GM21786 (cell line): ENCODE measurements at regions not wholly inside any gene's neighbourhood (a gene's known extent, or its start where the extent isn't known, plus 50 kb on each side); places are given as distances from the start of the nearest gene placed in this dataset.
"Not testable (repeated sequence)": the region's sequence is repeated elsewhere in the genome, so short reads cannot be mapped to it uniquely, and the experiment has no call there.

Experiments
- ATAC-seq: cut with Tn5 transposase; IDR thresholded peaks from one replicate; pipeline ENCODE4 v1.9.1; 2021; ENCODE audit not compliant: unreplicated experiment

GRCh38 chrX:46367491-46367890, 177.7 kb downstream of the ZNF674 start:
- ATAC-seq = no peak

DNA sequence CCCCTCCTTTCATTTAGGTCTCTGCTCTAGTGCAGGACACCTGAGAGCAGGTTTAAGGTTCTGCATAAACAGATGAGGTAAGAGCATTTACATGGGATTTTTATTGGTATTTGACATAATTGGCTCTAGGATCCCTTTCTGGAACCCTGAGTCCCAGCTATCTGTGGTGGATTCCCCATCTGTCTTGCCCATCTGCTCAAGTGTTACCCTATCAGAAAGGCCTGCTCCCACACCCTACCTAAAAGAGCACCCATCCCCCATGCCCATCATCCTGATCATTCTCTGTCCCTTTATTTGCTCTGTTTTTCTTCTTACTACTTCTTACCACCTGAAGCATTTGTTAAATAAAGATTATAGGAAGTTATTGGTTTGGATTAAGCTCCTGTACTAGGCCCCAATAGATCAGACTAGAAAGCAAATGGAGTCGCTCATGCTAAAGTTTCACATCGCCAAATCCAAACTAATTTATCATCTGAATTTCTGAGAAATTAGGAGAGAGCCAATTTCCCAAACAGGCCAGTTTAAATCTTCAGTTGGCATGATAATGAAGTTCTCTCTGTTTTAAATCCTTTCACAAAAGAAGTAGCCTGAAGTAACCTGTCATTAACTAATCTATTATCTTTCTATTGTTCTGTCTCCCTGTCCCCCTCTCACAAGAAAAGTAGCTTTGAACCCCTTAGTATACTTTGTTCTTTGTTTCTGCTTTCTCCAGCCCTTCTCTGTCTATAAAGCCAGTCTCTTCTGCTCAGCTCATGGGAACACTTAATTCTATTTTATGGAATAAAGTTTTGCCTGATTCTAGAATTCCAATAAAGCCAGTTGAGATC, 178.6 kb downstream of the ZNF674 start:
- no peak for ATAC-seq

DNA sequence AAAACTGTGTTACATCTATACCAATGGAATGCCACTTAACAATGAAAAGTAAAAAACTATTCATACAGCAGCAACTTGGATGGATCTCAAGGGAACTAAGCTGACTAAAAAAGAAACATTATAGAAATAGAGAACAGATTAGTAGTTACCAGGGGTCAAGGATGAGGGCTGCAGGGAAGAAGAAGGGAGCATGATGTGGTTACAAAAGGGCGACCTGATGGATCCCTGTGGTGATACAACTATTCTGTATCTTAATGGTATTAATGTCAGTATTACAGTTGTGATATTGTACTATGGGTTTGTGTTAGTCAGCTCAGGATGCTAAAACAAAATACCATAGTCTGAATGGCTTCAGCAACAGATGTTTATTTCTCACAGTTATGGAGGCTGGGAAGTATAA, 190.7 kb downstream of the ZNF674 start:
- ATAC-seq = no peak

- no peak for ATAC-seq
These were observed 203.4 kb downstream of the ZNF674 start for GRCh38 chrX:46341767-46342322.

GRCh38 chrX:46340696-46341095, 204.5 kb downstream of the ZNF674 start:
- no peak for ATAC-seq

DNA sequence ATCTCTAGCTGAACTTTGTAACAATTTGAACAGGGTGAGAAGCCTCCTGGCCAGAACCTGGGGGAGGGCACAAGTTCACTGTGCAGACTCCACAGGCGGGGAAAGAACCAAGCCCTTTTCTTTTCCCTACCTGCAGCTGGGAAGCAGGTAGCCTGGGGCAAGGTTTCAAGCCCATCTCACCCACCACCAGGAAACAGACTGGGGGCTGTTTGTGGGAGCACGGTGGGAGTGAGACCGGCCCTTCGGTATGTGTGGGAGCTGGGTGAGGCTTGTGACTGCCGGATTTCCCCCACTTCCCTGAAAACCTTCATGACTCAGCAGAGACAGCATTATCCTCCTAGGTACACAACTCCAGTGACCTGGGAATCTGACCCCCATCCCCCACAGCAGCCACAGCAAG, 211.7 kb downstream of the ZNF674 start:
- ATAC-seq = no peak

- no peak for ATAC-seq
These were observed 214.2 kb downstream of the ZNF674 start for GRCh38 chrX:46330981-46331380.

GRCh38 chrX:46330513-46330912, 214.7 kb downstream of the ZNF674 start:
- ATAC-seq = no peak

DNA sequence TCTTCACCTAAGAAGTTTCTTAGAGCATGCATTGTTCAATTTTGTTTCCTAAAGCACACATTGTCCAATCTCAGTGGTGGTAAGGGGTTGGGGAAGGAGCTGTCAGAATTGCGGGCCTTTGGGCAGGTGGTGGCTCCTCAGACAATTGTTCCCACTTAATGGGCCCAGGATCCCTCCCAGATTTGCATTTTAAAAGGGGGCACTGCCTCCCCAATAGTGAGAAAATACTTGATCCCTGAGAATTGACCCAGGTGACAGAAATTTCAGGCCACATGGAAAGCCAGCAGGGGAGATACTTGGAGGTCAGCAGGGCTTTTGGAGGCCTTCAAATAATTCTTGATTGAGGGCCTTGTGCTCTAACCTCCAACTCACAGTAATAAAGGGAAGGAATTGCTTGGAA, 217.1 kb downstream of the ZNF674 start:
- ATAC-seq = no peak

DNA sequence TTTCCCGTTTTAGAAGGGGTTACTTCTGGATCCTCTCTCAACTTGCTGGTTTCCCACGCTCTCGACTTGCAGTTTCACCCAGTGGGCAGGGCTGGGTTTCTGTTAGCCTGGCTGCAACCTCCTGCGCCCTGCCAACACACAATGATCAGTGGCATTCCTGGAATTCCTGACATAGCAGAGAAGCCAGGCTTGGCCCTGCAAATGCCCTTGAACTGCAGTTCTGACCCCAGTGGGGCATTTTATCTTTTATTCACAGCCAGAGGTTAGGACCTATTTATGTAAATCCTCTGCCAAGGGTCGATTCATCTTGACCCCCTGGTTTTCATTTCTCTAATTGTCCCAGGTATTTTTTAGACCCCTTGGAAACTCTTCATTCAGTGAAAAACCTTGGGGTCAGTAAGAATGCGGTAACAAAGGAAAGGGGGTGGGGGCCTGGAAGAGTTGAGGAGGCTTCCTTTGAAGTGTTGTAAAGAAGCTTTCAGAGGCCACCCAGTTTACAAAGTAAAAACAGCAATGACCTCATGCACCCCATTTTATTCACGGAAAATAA, 217.6 kb downstream of the ZNF674 start:
- ATAC-seq = no peak

DNA sequence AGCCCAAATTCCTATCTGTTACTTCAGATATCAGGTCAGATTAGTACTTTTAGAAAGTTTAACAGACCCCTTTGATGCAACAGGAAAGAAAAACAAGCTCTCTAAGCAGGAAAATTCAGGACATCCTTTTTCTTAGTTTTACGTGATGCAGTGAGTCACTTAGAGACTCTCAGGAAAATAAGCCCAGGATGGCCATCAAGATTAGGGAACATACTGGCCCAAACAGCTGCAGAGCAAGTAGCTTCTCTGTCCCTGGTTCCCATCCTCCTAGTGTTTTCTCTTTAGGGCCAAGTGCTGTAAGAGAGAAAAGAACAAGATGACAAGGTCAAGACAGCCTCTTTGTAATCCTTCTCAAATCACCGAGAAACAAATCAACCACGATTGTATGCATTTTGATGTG, 219.1 kb downstream of the ZNF674 start:
- no peak for ATAC-seq

DNA sequence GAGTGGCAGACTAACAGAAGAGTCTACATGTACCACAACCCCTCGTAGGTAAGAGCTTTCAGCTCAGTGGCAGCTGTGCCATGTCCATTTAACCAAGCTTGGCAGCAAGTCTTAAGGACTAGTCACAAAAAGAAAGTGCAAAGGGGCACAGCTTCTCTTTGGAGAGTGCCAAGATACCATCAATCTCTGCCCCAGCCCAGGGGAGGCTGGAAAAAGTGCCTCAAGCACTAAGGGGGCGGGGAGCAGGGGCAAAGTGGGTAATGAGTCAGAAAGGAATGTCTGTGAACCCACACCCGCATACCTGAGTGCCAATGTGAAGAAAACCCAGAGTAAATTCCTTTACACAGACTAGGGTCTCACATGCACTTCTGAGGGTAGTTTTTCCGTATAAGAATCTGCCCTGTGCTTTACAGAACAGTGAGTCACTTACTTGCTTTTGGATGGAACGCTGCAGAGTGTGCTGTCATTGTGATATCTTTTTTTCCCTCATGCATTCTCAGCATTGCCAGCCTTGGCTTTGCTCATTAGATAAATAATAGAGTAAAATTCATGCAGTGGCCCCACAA, 219.8 kb downstream of the ZNF674 start:
- no peak for ATAC-seq

DNA sequence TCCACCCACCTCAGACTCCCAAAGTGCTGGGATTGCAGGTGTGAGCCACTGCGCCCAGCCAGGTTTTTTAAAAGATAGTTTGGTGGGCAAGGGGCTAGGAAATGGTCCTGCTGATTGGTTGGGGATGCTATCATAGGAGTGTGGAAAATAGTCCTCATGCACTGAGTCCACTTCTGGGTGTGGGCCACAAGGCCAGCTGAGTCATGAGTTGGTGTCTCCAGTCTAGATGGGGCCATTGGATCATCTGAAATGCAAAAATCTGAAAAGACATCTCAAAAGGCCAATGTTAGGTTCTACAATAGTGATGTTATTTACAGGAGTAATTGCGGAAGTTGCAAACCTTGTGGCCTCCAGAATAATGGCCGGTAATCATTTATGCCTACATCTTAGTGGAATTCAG, 221.1 kb downstream of the ZNF674 start:
- no peak for ATAC-seq

DNA sequence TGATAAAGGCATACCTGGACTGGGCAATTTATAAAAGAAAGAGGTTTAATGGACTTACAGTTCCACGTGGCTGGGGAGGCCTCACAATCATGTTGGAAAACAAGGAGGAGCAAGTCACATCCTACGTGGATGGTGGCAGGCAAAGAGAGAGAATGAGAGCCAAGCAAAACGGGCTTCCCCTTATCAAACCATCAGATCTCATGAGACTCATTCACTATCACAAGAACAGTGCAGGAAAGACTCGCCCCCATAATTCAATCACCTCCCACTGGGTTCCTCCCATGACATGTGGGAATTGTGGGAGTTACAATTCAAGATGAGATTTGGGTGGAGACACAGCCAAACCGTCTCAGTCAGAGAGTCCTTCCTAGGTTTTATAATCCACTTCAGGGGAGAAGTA, 222.3 kb downstream of the ZNF674 start:
- ATAC-seq = not testable (repeated sequence)

DNA sequence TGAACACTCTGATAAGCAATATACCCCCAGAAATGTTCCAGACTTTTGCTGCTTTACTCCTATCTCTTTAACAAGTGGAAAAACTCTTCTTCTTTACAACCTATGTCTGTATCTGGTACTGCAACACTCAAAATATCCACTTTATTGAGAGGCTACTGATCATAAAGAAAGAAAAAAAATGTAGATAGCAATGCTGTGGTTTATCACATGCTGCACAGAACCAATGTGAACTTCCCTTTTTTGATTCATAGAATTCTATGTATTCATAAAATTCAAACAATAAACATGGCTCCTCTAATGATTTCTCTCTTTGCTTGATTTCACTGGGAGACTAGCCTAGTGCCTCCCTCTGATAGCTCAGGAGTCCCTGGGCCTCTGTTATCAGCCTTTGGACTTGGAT, 223.5 kb downstream of the ZNF674 start:
- ATAC-seq = no peak

GRCh38 chrX:46319750-46320149, 225.5 kb downstream of the ZNF674 start:
- no peak for ATAC-seq

- ATAC-seq = no peak
These were observed 226.7 kb downstream of the ZNF674 start for GRCh38 chrX:46318551-46318950.

- ATAC-seq = no peak
These were observed 228.1 kb downstream of the ZNF674 start for GRCh38 chrX:46317163-46317562.

- ATAC-seq = no peak
These were observed 233.6 kb downstream of the ZNF674 start for GRCh38 chrX:46311581-46312120.

- ATAC-seq = peak; percentile 70
These were observed 234.3 kb downstream of the ZNF674 start for GRCh38 chrX:46310815-46311497.

- no peak for ATAC-seq
These were observed 237.1 kb downstream of the ZNF674 start for GRCh38 chrX:46308110-46308509.
